Endodermal cell (in vitro differentiated cells): ENCODE measurements at regions not wholly inside any gene's neighbourhood (a gene's known extent, or its start where the extent isn't known, plus 50 kb on each side); places are given as distances from the start of the nearest gene placed in this dataset.

ENCODE experiments used
- DNase-seq: peaks from one replicate; pipeline ENCODE4 v3.0.0-alpha.2; 2017
- H3K27ac ChIP-seq: 2 replicates; pipeline ENCODE4 v1.5.1; 2013; ENCODE audit warnings: mild to moderate bottlenecking, low read depth, low read length, moderate library complexity
- H3K27me3 ChIP-seq: 2 replicates; pipeline ENCODE4 v1.6.1; 2013; ENCODE audit warnings: mild to moderate bottlenecking, low read length, moderate library complexity; ENCODE audit not compliant: insufficient read depth, control insufficient read depth, poor library complexity, severe bottlenecking
- H3K36me3 ChIP-seq: 2 replicates; pipeline ENCODE4 v1.7.0; 2013; ENCODE audit warnings: mild to moderate bottlenecking, low read length, moderate library complexity; ENCODE audit not compliant: control insufficient read depth, insufficient read depth
- H3K4me1 ChIP-seq: one replicate; pipeline ENCODE4 v1.7.0; 2013; ENCODE audit warnings: low read length; ENCODE audit not compliant: control insufficient read depth, insufficient read depth
- H3K4me3 ChIP-seq: 2 replicates; pipeline ENCODE4 v1.5.1; 2013; ENCODE audit warnings: mild to moderate bottlenecking, low read length, moderate library complexity
- H3K9ac ChIP-seq: 2 replicates; pipeline ENCODE4 v1.6.1; 2013; ENCODE audit warnings: mild to moderate bottlenecking, low read length, moderate library complexity; ENCODE audit not compliant: poor library complexity, severe bottlenecking; ENCODE audit errors: extremely low read depth
- H3K9me3 ChIP-seq: 2 replicates; pipeline ENCODE4 v1.6.1; 2013; ENCODE audit warnings: mild to moderate bottlenecking, low read length, moderate library complexity; ENCODE audit not compliant: control insufficient read depth
- H3K27ac Mint-ChIP-seq: 2 replicates; pipeline ENCODE4 v1.8.0; 2020; ENCODE audit warnings: mixed read lengths
- H3K27me3 Mint-ChIP-seq: 2 replicates; pipeline ENCODE4 v1.8.0; 2021; ENCODE audit warnings: mild to moderate bottlenecking, mixed read lengths; ENCODE audit not compliant: insufficient read depth
- H3K36me3 Mint-ChIP-seq: 2 replicates; pipeline ENCODE4 v1.8.0; 2020; ENCODE audit warnings: low read depth, mixed read lengths
- H3K4me1 Mint-ChIP-seq: 2 replicates; pipeline ENCODE4 v1.8.0; 2020; ENCODE audit warnings: mixed read lengths
- H3K4me3 Mint-ChIP-seq: 2 replicates; pipeline ENCODE4 v1.8.0; 2020; ENCODE audit warnings: mild to moderate bottlenecking, moderate library complexity, mixed read lengths
- H3K9me3 Mint-ChIP-seq: 2 replicates; pipeline ENCODE4 v1.8.0; 2020; ENCODE audit warnings: mild to moderate bottlenecking, mixed read lengths
- CTCF ChIP-seq: fragments of 200-600 bp; sonication (generic); conservative IDR thresholded peaks from 2 replicates; pipeline ENCODE4 v1.5.0; 2021; ENCODE audit warnings: antibody characterized with exemption, mild to moderate bottlenecking
- WGBS, 2 experiments: methylation state at CpG; one replicate each; pipeline versions ENCODE4 v1.1.5 to v1.1.7; 2013; ENCODE audit warnings: missing lambda C conversion rate in 2 of 2, mixed read lengths in 1 of 2; ENCODE audit not compliant: insufficient coverage in 1 of 2, insufficient read length in 1 of 2; 5-methylcytosine and 5-hydroxymethylcytosine counted together

GRCh38 chr1:166384948-166385347 lies 218.1 kb upstream of the FAM78B start:
- Mint-ChIP-seq H3K4me1 (peaks cover 43% of the 10 kb centered on the region), H3K27ac (no peak overlapping the region), H3K27me3 (peaks cover 11% of the 10 kb centered on the region), H3K9me3 (no peaks in the 10 kb centered on the region), H3K36me3 (no peaks in the 10 kb centered on the region), H3K4me3 (peak overlapping the region; percentile 3)
- Histone ChIP-seq H3K27ac (no peak overlapping the region), H3K9ac (no peak overlapping the region), H3K27me3 (no peaks in the 10 kb centered on the region), H3K36me3 (no peaks in the 10 kb centered on the region), H3K4me1 (peaks cover 23% of the 10 kb centered on the region), H3K4me3 (peak overlapping the region; percentile 31), H3K9me3 (no peaks in the 10 kb centered on the region)
- TF ChIP-seq CTCF: no peak
- DNase-seq: no peak
- WGBS, 2 experiments: 78 to 92% methylated on average over 4 to 7 of the region's 7 CpGs

- 89 to 93% methylated on average over 2 of the region's 2 CpGs for WGBS, 2 experiments
- Mint-ChIP-seq H3K9me3 (no peaks in the 10 kb centered on the region), H3K36me3 (no peaks in the 10 kb centered on the region), H3K27me3 (no peaks in the 10 kb centered on the region), H3K27ac (no peak overlapping the region), H3K4me3 (no peak overlapping the region), H3K4me1 (peaks cover 24% of the 10 kb centered on the region)
- H3K27ac ChIP-seq: no peak overlapping the region
- H3K36me3 ChIP-seq: no peaks in the 10 kb centered on the region
- no peak for DNase-seq
- no peaks in the 10 kb centered on the region for H3K27me3 ChIP-seq
- no peaks in the 10 kb centered on the region for H3K9me3 ChIP-seq
- TF ChIP-seq CTCF: no peak
- no peak overlapping the region for H3K9ac ChIP-seq
- H3K4me3 ChIP-seq: no peak overlapping the region
- peaks cover 7% of the 10 kb centered on the region for H3K4me1 ChIP-seq
These were observed 223.7 kb upstream of the FAM78B start for GRCh38 chr1:166390366-166391033.

GRCh38 chr1:166391279-166392066 lies 224.7 kb upstream of the FAM78B start:
- TF ChIP-seq CTCF: no peak
- no peaks in the 10 kb centered on the region for H3K9me3 Mint-ChIP-seq
- H3K36me3 Mint-ChIP-seq: no peaks in the 10 kb centered on the region
- H3K9ac ChIP-seq: no peak overlapping the region
- WGBS, 2 experiments: 90 to 100% methylated on average over 4 of the region's 5 CpGs
- H3K27me3 ChIP-seq: no peaks in the 10 kb centered on the region
- H3K4me1 Mint-ChIP-seq: peaks cover 18% of the 10 kb centered on the region
- no peaks in the 10 kb centered on the region for H3K27me3 Mint-ChIP-seq
- no peaks in the 10 kb centered on the region for H3K9me3 ChIP-seq
- peaks cover 7% of the 10 kb centered on the region for H3K4me1 ChIP-seq
- H3K27ac Mint-ChIP-seq: no peak overlapping the region
- no peak overlapping the region for H3K4me3 ChIP-seq
- no peak overlapping the region for H3K27ac ChIP-seq
- H3K4me3 Mint-ChIP-seq: no peak overlapping the region
- H3K36me3 ChIP-seq: no peaks in the 10 kb centered on the region
- no peak for DNase-seq
